K562 (cell line): ENCODE measurements at regions not wholly inside any gene's neighbourhood (a gene's known extent, or its start where the extent isn't known, plus 50 kb on each side); places are given as distances from the start of the nearest gene placed in this dataset.

Experiments used
- ATAC-seq: fragments of 200-7000 bp; cut with Tn5 transposase; 3 replicates; pipeline ENCODE4 v1.9.1; 2020; ENCODE audit warnings: moderate library complexity
- BruUV-seq: library from RNA; stranded (reverse); fragments of 400-500 nt; replicated peaks from 2 replicates; lab custom pipeline; 2021; lab: Mats Ljungman, UMichigan
- CTCF ChIA-PET: fragments of 300-600 bp; formaldehyde crosslinking; extraction: SDS; loops from one replicate; lab custom pipeline; 2021; ENCODE audit warnings: low intra/inter-chr PET ratio; lab: Yijun Ruan, JAX
- POLR2A ChIA-PET: fragments of 300-600, 350-650 bp; sonication (Branson Sonifier 250); formaldehyde crosslinking; extraction: SDS; loops from one replicate; lab custom pipeline; 2021; ENCODE audit warnings: antibody characterized with exemption, inconsistent platforms; lab: Yijun Ruan, JAX
- DNase-seq, 4 experiments: peaks; one replicate each; pipeline versions ENCODE4 v3.0.0 to v3.0.0-alpha.2; 2011 to 2018; ENCODE audit warnings: low spot score in 3 of 4, mixed read lengths in 3 of 4; ENCODE audit errors: extremely low read depth in 1 of 4
- FAIRE-seq: peaks from 2 replicates; lab custom pipeline; 2011; peaks lifted over from hg19 to GRCh38; lab: Jason Lieb, UNC
- H2AFZ ChIP-seq: 2 replicates; pipeline ENCODE4 v1.6.0; 2011; ENCODE audit warnings: low read depth, low read length, control low read depth, inconsistent platforms
- H3K27ac ChIP-seq: fragments of 200-600 bp; 3 replicates; pipeline ENCODE4 v1.8.0; 2011; ENCODE audit warnings: low read depth, mild to moderate bottlenecking, control low read depth, inconsistent platforms, low read length, moderate library complexity, mixed read lengths; ENCODE audit errors: extremely low read depth
- H3K27me3 ChIP-seq, 2 experiments: fragments of 300-600 bp in 1 of 2; 2 replicates in 1 of 2; 3 replicates in 1 of 2; pipeline versions ENCODE4 v1.6.0 to v1.8.0; 2011; ENCODE audit warnings: inconsistent platforms in 2 of 2, low read length in 2 of 2, mild to moderate bottlenecking in 1 of 2, mixed read lengths in 1 of 2, moderate library complexity in 1 of 2; ENCODE audit not compliant: control insufficient read depth in 2 of 2, insufficient read depth in 2 of 2
- H3K36me3 ChIP-seq: fragments of 300-600 bp; 3 replicates; pipeline ENCODE4 v1.8.0; 2011; ENCODE audit warnings: mild to moderate bottlenecking, low read length, inconsistent platforms; ENCODE audit not compliant: control insufficient read depth, insufficient read depth
- H3K4me1 ChIP-seq, 2 experiments: fragments of 200-600 bp in 1 of 2; replicated peaks in 1 of 2; 2 replicates in 1 of 2; 3 replicates in 1 of 2; pipeline versions ENCODE4 v1.5.1 to v1.8.0; 2011; ENCODE audit warnings: inconsistent platforms in 2 of 2, low read length in 2 of 2, mild to moderate bottlenecking in 1 of 2, mixed read lengths in 1 of 2, moderate library complexity in 1 of 2; ENCODE audit not compliant: control insufficient read depth in 2 of 2, insufficient read depth in 2 of 2
- H3K4me2 ChIP-seq: 2 replicates; pipeline ENCODE4 v1.6.1; 2011; ENCODE audit warnings: low read length, control low read depth, inconsistent platforms, mixed read lengths; ENCODE audit not compliant: insufficient read depth
- H3K4me3 ChIP-seq: fragments of 200-600 bp; sonication (generic), shearing (Covaris generic); 2 replicates; pipeline ENCODE4 v1.5.1; 2016; ENCODE audit warnings: control low read depth, inconsistent platforms
- H3K79me2 ChIP-seq: fragments of 200-600 bp; 3 replicates; pipeline ENCODE4 v1.8.0; 2011; ENCODE audit warnings: low read length, inconsistent platforms; ENCODE audit not compliant: control insufficient read depth, insufficient read depth
- H3K9ac ChIP-seq, 2 experiments: 2 replicates each; pipeline versions ENCODE4 v1.6.0 to v1.6.1; 2011; ENCODE audit warnings: low read depth in 2 of 2, low read length in 2 of 2, control low read depth in 1 of 2, inconsistent platforms in 1 of 2, mild to moderate bottlenecking in 1 of 2, mixed read lengths in 1 of 2; ENCODE audit not compliant: insufficient read depth in 1 of 2
- H3K9me1 ChIP-seq: one replicate; pipeline ENCODE4 v1.6.0; 2011; ENCODE audit warnings: inconsistent platforms, mild to moderate bottlenecking, low read length, moderate library complexity; ENCODE audit not compliant: control insufficient read depth, insufficient read depth
- H3K9me3 ChIP-seq: replicated peaks from 2 replicates; pipeline ENCODE4 v1.5.1; 2011; ENCODE audit warnings: low read depth, low read length, inconsistent platforms; ENCODE audit not compliant: control insufficient read depth, insufficient read depth
- H4K20me1 ChIP-seq: replicated peaks from 2 replicates; pipeline ENCODE4 v1.6.1; 2011; ENCODE audit warnings: low read length, inconsistent platforms, mixed read lengths; ENCODE audit not compliant: control insufficient read depth, insufficient read depth
- CC2D1A ChIP-seq: fragments of 450-650 bp; IDR thresholded peaks from 2 replicates; pipeline ENCODE4 v1.6.1; 2017; ENCODE audit warnings: mild to moderate bottlenecking
- GATAD2B ChIP-seq: fragments of 450-650 bp; IDR thresholded peaks from 2 replicates; pipeline ENCODE4 v1.6.1; 2017; ENCODE audit warnings: mild to moderate bottlenecking, borderline replicate concordance
- KLF1 ChIP-seq: fragments of 450-650 bp; IDR thresholded peaks from 2 replicates; pipeline ENCODE4 v1.6.1; 2016; ENCODE audit warnings: missing genetic modification characterization, missing compliant biosample characterization
- MCM3 ChIP-seq: fragments of 450-650 bp; IDR thresholded peaks from 2 replicates; pipeline ENCODE4 v1.6.1; 2016
- PPARD ChIP-seq: fragments of 250-450 bp; sonication (Bioruptor Pico); IDR thresholded peaks from 2 replicates; pipeline ENCODE4 v1.8.0; 2022; ENCODE audit warnings: inconsistent platforms, mild to moderate bottlenecking, moderate library complexity
- ZBTB1 ChIP-seq: sonication (generic); formaldehyde crosslinking; IDR thresholded peaks from 2 replicates; pipeline ENCODE4 v1.8.1; 2023; ENCODE audit warnings: missing genetic modification reagents, low read depth, mild to moderate bottlenecking, borderline replicate concordance
- WGBS: fragments of 100-300 bp; shearing (Covaris generic); methylation state at CpG from one replicate; pipeline ENCODE4 v1.1.6; 2016; ENCODE audit warnings: low coverage, mixed read lengths; ENCODE audit not compliant: insufficient coverage; ENCODE audit errors: missing lambda C conversion rate; 5-methylcytosine and 5-hydroxymethylcytosine counted together
- in situ Hi-C: fragments of 300-500 bp; cut with MboI; formaldehyde crosslinking; loops from 4 replicates; pipeline ENCODE4 v1.15.0; 2018; ENCODE audit warnings: inconsistent platforms, mixed read lengths
- intact Hi-C: fragments of 100-400 bp; cut with micrococcal nuclease; formaldehyde crosslinking; loops from 2 replicates; pipeline ENCODE4 v1.14.2; 2022
- TF ChIP-seq, protein P1 (sequence below): sonication (generic); formaldehyde crosslinking; IDR thresholded peaks from 2 replicates; pipeline ENCODE4 v1.8.0; 2023; ENCODE audit warnings: mild to moderate bottlenecking, missing genetic modification reagents
- TF ChIP-seq, protein P2 (sequence below): sonication (generic); formaldehyde crosslinking; IDR thresholded peaks from 2 replicates; pipeline ENCODE4 v1.8.0; 2023; ENCODE audit warnings: mild to moderate bottlenecking, missing genetic modification reagents
- TF ChIP-seq, protein P3 (sequence below): sonication (generic); formaldehyde crosslinking; IDR thresholded peaks from 2 replicates; pipeline ENCODE4 v1.9.0; 2022; ENCODE audit warnings: mild to moderate bottlenecking, missing genetic modification reagents

DNA sequence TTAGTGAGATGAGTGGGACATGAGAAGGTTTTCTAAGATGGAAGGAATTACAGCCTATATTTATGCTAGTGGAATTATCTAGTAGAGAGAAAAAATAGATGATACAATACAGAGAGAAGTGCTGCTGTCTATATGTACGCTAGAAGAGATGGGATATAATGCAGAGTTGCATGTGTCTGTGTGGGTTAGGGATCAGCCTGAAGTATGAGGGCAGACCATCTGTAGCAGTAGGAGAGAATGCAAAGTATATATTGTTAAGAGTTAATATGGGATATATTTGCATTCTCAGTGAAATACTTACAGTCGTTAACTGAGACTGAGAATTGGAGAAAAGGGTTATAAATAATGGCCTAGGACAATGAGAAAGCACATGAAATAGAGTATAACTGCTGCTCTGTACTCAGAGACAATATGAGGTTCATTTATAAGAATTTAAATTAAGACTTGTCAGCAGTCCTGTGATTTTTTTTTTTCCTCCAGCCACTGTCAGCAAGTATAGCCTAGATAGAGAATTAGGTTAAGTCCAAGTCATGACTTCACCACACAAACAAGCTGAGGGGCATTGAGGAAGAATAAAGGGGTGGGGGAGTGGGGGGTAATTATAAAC, 77.8 kb downstream of the SLITRK1 start:
- Histone ChIP-seq H3K79me2 (no peaks in the 10 kb centered on the region), H4K20me1 (no peaks in the 10 kb centered on the region), H2AFZ (no peak overlapping the region), H3K4me3 (no peak overlapping the region), H3K4me1 (no peaks in the 10 kb centered on the region), H3K36me3 (no peaks in the 10 kb centered on the region), H3K27ac (no peak overlapping the region), H3K4me2 (no peak overlapping the region), H3K27me3 (no peaks in the 10 kb centered on the region), H3K9ac (no peak overlapping the region), H3K9me3 (no peaks in the 10 kb centered on the region), H3K9me1 (no peaks in the 10 kb centered on the region)
- in situ Hi-C loops = no loop called here
- intact Hi-C loops = no loop called here
- FAIRE-seq (no peak), ATAC-seq (no peak), DNase-seq (no peak)
- no TSS peak for BruUV-seq
- ChIA-PET POLR2A (no interaction called here), CTCF (no interaction called here)
- 10% methylated on average over 2 of the region's 2 CpGs for WGBS
- TF ChIP-seq, protein P1, sequence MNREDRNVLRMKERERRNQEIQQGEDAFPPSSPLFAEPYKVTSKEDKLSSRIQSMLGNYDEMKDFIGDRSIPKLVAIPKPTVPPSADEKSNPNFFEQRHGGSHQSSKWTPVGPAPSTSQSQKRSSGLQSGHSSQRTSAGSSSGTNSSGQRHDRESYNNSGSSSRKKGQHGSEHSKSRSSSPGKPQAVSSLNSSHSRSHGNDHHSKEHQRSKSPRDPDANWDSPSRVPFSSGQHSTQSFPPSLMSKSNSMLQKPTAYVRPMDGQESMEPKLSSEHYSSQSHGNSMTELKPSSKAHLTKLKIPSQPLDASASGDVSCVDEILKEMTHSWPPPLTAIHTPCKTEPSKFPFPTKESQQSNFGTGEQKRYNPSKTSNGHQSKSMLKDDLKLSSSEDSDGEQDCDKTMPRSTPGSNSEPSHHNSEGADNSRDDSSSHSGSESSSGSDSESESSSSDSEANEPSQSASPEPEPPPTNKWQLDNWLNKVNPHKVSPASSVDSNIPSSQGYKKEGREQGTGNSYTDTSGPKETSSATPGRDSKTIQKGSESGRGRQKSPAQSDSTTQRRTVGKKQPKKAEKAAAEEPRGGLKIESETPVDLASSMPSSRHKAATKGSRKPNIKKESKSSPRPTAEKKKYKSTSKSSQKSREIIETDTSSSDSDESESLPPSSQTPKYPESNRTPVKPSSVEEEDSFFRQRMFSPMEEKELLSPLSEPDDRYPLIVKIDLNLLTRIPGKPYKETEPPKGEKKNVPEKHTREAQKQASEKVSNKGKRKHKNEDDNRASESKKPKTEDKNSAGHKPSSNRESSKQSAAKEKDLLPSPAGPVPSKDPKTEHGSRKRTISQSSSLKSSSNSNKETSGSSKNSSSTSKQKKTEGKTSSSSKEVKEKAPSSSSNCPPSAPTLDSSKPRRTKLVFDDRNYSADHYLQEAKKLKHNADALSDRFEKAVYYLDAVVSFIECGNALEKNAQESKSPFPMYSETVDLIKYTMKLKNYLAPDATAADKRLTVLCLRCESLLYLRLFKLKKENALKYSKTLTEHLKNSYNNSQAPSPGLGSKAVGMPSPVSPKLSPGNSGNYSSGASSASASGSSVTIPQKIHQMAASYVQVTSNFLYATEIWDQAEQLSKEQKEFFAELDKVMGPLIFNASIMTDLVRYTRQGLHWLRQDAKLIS = no peak
- TF ChIP-seq KLF1 (tag) (no peak), MCM3 (no peak), CC2D1A (no peak), ZBTB1 (no peak), PPARD (CRISPR knock-in tag) (no peak), GATAD2B (no peak)
- TF ChIP-seq, protein P2, sequence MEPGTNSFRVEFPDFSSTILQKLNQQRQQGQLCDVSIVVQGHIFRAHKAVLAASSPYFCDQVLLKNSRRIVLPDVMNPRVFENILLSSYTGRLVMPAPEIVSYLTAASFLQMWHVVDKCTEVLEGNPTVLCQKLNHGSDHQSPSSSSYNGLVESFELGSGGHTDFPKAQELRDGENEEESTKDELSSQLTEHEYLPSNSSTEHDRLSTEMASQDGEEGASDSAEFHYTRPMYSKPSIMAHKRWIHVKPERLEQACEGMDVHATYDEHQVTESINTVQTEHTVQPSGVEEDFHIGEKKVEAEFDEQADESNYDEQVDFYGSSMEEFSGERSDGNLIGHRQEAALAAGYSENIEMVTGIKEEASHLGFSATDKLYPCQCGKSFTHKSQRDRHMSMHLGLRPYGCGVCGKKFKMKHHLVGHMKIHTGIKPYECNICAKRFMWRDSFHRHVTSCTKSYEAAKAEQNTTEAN (CRISPR knock-in tag) = no peak
- TF ChIP-seq, protein P3, sequence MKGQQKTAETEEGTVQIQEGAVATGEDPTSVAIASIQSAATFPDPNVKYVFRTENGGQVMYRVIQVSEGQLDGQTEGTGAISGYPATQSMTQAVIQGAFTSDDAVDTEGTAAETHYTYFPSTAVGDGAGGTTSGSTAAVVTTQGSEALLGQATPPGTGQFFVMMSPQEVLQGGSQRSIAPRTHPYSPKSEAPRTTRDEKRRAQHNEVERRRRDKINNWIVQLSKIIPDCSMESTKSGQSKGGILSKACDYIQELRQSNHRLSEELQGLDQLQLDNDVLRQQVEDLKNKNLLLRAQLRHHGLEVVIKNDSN (CRISPR knock-in tag) = no peak
